ENCODE measurements at regions not wholly inside any gene's neighbourhood (a gene's known extent, or its start where the extent isn't known, plus 50 kb on each side); places are given as distances from the start of the nearest gene placed in this dataset.

DNA sequence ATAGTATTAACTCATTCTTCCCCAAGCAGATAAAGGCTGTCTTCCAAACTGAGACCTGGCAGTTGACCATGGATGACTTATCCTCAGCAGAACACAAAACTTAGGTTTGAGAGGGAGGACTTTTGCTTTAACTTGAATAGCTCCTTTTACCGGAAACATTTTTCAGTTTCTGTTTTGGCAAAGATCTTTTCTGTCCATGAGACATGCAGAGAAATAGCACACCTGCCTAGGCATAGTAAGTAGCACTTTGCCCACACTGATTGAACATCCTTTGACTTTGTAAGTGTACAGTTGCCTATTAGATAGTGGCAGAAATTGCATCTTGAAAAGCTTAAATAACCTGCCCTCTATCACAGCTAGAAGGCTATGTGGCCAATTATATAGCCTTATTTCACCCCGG, 1962.5 kb downstream of the MRPL39 start:
- Histone ChIP-seq H3K79me2 (ENCODE audit: insufficient read depth, low read length) (no peaks in the 10 kb centered on the region), H3K9me3 (ENCODE audit: insufficient read depth, low read length, severe bottlenecking) (peaks cover 8% of the 10 kb centered on the region), H2AFZ (ENCODE audit: low read depth, low read length) (no peak overlapping the region), H3K4me2 (ENCODE audit: insufficient read depth, low read length) (no peak overlapping the region), H3K4me1 (ENCODE audit: insufficient read depth, low read length) (no peaks in the 10 kb centered on the region), H4K20me1 (ENCODE audit: insufficient read depth, low read length) (no peaks in the 10 kb centered on the region), H3K9ac (ENCODE audit: low read depth, low read length) (no peak overlapping the region), H3K4me3 (ENCODE audit: low read depth in 1 of 2, low read length in 2 of 2) (no peak overlapping the region), H3K27me3 (ENCODE audit: insufficient read depth, low read length, poor library complexity) (no peaks in the 10 kb centered on the region), H3K36me3 (ENCODE audit: insufficient read depth, low read length) (no peaks in the 10 kb centered on the region), H3K27ac (ENCODE audit: low read length) (no peak overlapping the region)
- TF ChIP-seq EZH2 (IDR thresholded peaks at IDR 0.05; ENCODE audit: borderline replicate concordance, low read depth, low read length, severe bottlenecking), result no peak
- TF ChIP-seq, protein P1, sequence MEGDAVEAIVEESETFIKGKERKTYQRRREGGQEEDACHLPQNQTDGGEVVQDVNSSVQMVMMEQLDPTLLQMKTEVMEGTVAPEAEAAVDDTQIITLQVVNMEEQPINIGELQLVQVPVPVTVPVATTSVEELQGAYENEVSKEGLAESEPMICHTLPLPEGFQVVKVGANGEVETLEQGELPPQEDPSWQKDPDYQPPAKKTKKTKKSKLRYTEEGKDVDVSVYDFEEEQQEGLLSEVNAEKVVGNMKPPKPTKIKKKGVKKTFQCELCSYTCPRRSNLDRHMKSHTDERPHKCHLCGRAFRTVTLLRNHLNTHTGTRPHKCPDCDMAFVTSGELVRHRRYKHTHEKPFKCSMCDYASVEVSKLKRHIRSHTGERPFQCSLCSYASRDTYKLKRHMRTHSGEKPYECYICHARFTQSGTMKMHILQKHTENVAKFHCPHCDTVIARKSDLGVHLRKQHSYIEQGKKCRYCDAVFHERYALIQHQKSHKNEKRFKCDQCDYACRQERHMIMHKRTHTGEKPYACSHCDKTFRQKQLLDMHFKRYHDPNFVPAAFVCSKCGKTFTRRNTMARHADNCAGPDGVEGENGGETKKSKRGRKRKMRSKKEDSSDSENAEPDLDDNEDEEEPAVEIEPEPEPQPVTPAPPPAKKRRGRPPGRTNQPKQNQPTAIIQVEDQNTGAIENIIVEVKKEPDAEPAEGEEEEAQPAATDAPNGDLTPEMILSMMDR (IDR thresholded peaks at IDR 0.05; ENCODE audit: borderline replicate concordance, extremely low read depth, low read length, poor library complexity, severe bottlenecking), result no peak
- ATAC-seq (ENCODE audit: insufficient read depth, low read depth) (no peak), DNase-seq (no peak)

DNA sequence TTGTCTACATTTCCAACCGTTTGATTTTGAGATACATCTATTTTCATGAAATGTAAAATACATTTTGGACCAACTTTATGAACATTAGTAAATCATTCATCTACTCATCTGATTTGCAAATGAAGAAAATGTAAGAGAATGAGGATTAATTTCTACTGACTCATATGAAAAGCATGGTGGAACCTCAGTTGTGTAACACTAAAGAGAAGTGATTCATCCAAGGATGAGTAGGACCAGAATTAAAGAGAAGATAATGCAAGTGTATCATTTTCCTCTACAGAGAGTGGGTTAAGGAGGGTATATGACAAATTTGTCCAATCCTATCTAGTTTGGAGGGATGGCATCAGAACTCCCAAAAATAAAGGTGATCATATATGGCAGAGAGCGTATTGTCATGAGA, 1967.6 kb downstream of the MRPL39 start:
- TF ChIP-seq EZH2 (IDR thresholded peaks at IDR 0.05; ENCODE audit: borderline replicate concordance, low read depth, low read length, severe bottlenecking), result no peak
- TF ChIP-seq, protein P1 (IDR thresholded peaks at IDR 0.05; ENCODE audit: borderline replicate concordance, extremely low read depth, low read length, poor library complexity, severe bottlenecking), result no peak
- no peak overlapping the region for H2AFZ ChIP-seq (ENCODE audit: low read depth, low read length)
- no peaks in the 10 kb centered on the region for H3K4me1 ChIP-seq (ENCODE audit: insufficient read depth, low read length)
- no peaks in the 10 kb centered on the region for H3K9me3 ChIP-seq (ENCODE audit: insufficient read depth, low read length, severe bottlenecking)
- H3K9ac ChIP-seq (ENCODE audit: low read depth, low read length), result no peak overlapping the region
- no peak for ATAC-seq (ENCODE audit: insufficient read depth, low read depth)
- H3K4me3 ChIP-seq (ENCODE audit: low read depth in 1 of 2, low read length in 2 of 2), result no peak overlapping the region
- H3K27ac ChIP-seq (ENCODE audit: low read length), result no peak overlapping the region
- H3K27me3 ChIP-seq (ENCODE audit: insufficient read depth, low read length, poor library complexity), result no peaks in the 10 kb centered on the region
- H4K20me1 ChIP-seq (ENCODE audit: insufficient read depth, low read length), result no peaks in the 10 kb centered on the region
- no peaks in the 10 kb centered on the region for H3K36me3 ChIP-seq (ENCODE audit: insufficient read depth, low read length)
- H3K4me2 ChIP-seq (ENCODE audit: insufficient read depth, low read length), result no peak overlapping the region
- H3K79me2 ChIP-seq (ENCODE audit: insufficient read depth, low read length), result no peaks in the 10 kb centered on the region
- DNase-seq, result no peak

DNA sequence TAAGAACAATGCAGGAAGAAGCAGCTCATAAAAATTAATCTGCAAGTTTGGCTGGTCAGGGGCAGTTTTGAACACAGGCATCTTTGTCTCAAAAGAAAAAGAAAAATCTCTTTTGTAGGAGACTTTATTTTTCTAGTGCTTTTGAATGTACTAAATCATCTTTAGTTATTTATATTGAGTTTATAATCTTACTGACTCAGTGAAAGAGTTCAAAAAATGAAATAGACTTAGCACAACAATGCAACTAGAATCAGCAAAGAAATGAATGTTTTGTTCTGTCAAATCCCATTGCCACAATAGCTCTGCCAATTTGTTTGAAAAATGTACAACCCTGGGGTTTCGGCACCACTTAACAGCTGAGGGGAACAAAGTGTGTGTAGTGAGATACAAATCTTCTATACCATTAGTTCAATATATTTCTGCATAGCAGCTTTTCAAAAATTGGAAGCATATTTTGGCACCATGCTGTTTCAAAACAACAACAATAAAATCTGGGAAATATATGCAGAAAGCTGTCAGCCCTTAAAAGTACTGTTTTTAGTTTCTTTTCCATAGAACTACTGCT, 1969.1 kb downstream of the MRPL39 start:
- Histone ChIP-seq H3K36me3 (ENCODE audit: insufficient read depth, low read length) (no peaks in the 10 kb centered on the region), H3K4me3 (ENCODE audit: low read depth in 1 of 2, low read length in 2 of 2) (no peak overlapping the region), H3K4me1 (ENCODE audit: insufficient read depth, low read length) (no peaks in the 10 kb centered on the region), H3K79me2 (ENCODE audit: insufficient read depth, low read length) (no peaks in the 10 kb centered on the region), H2AFZ (ENCODE audit: low read depth, low read length) (no peak overlapping the region), H3K9me3 (ENCODE audit: insufficient read depth, low read length, severe bottlenecking) (no peaks in the 10 kb centered on the region), H3K4me2 (ENCODE audit: insufficient read depth, low read length) (no peak overlapping the region), H3K27me3 (ENCODE audit: insufficient read depth, low read length, poor library complexity) (no peaks in the 10 kb centered on the region), H4K20me1 (ENCODE audit: insufficient read depth, low read length) (no peaks in the 10 kb centered on the region), H3K9ac (ENCODE audit: low read depth, low read length) (no peak overlapping the region), H3K27ac (ENCODE audit: low read length) (no peak overlapping the region)
- no peak for TF ChIP-seq EZH2 (IDR thresholded peaks at IDR 0.05; ENCODE audit: borderline replicate concordance, low read depth, low read length, severe bottlenecking)
- TF ChIP-seq, protein P1 (IDR thresholded peaks at IDR 0.05; ENCODE audit: borderline replicate concordance, extremely low read depth, low read length, poor library complexity, severe bottlenecking), result no peak
- no peak for DNase-seq
- ATAC-seq (ENCODE audit: insufficient read depth, low read depth), result no peak

Data from DND-41 (cell line).